HL-60/S4 treated with phorbol 12-myristate 13-acetate at 8.2 ng/mL for 4 days and 3 days (cell line): ENCODE measurements at regions not wholly inside any gene's neighbourhood (a gene's known extent, or its start where the extent isn't known, plus 50 kb on each side); places are given as distances from the start of the nearest gene placed in this dataset.
"Not testable (repeated sequence)": the region's sequence is repeated elsewhere in the genome, so short reads cannot be mapped to it uniquely, and the experiment has no call there.

Experiments
- in situ Hi-C: fragments of 300-500 bp; cut with MboI; formaldehyde crosslinking; loops from 2 replicates; pipeline ENCODE4 v1.15.0; 2022; ENCODE audit warnings: low sequenced_read_pairs

DNA sequence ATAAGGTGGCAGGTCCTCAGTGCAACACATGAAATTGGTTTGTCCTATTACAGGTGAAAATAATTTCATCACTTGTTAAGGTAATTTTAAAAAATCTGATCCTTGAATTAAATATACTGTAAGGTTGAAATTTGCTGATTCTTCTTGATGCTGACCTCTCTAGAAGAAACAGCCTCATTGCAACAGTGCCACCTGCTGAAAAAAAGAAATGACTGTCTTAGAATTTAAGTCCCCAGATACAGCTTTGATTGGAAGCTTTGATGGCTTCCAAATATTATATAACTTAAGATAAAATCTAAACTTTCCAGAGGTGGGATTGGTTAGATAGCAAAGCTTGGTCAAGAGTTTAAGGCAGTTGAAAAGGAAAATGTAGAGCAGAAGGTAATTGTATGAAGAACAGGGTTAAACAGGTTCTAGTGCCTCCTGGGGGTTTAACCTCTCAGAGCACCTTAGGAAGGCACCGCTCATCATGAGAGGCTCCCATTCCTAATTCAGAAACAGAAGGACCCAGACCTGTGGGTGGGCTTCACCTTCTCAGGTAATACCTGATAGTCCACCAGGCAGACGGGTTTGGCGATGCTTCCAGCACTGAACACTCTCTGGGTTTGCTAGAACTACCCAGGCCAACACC, 401.0 kb downstream of the PAX1 start:
- in situ Hi-C loops, result no loop called here

DNA sequence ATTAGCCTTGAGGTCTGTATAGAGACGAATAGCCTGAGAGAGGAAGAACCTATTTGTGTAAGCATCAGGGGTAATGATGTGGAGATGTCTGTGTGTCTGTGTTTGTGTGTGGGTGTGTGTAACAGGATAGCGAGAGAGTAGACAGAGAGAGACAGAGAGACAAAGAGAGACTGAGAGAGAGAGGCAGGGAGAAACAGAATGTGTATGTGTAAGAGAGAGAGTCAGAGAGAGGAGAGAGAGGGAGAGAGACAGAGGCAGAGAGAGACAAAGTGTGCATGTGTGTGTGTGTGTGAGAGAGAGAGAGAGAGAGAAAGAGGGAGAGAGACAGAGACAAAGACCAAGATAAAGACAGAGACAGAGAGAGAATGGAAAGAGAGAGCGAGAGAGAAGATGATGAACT, 396.1 kb downstream of the PAX1 start:
- in situ Hi-C loops, result no loop called here

DNA sequence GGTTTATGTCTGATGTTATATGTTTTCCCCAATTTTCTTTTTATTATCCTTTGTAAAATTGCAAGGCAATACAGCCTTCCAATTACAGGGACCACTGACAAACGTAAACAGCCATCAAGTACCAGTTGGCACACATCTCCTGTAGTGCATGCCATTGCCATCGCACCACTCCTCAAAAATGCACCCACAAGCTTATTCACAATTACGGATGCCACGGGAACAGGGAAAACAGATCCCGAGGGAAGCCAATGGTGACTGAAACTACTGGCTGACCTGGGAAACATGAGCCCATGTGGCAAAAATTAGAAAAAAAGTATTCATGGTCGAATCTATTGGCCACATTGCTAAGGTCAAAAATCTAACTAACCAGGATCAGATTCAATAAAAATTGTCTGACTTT, 395.2 kb downstream of the PAX1 start:
- in situ Hi-C loops, result no loop called here

DNA sequence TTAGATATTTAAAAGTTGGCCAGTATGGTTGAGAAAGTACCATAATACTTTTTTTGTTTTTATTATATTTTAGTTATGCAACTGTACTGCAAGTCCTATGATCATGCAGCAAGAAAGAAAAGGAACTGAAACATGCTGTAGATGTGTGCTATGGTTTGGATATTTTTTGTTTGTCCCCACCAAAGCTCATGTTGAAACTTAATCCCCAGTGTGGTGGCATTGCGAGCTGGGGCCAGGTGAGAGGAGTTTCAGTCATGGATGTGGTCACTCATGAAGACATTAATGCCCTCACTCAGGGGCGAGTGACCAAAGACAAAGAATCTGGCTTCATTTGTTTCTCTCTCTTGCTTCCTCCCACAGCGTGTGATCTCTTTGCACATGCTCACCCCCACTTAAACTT, 393.9 kb downstream of the PAX1 start:
- in situ Hi-C loops, result no loop called here

DNA sequence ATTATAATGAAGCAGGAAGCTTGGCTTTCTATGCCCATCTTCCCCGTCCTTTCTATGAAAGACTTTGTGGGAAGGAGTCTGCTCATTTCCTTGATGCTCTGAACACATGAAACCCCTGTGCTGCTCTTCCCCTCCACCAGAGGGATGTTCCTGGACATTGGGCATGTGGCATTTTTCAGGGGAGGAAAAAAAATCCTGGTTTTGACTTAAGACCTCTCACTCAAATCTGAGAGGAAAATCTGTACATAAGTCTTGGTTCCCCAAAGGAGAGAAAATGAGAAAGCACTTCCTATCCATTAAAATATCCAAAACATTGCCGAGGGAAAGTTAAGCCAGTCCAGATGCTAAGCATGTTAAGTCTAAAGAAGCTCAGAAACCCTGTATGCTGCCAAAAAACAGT, 393.0 kb downstream of the PAX1 start:
- in situ Hi-C loops, result no loop called here

DNA sequence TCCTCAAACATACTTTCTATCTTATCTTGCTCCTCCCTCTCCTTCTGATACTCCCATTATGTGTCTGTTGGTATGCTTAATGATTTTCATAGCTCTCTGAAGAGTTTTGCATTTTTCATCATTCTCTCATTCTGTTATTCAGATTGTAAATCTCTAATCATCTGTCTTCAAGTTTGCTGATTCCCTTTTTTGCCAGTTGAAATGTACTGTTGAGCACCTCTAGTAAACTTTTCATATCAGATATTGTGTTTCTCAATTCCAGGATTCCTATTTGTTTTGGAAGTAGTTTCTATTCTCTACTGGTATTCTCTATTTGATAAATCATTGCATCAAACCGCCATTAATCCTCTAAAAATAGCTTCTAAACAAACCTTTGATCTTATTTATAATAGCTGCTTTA, 387.7 kb downstream of the PAX1 start:
- in situ Hi-C loops, result no loop called here

DNA sequence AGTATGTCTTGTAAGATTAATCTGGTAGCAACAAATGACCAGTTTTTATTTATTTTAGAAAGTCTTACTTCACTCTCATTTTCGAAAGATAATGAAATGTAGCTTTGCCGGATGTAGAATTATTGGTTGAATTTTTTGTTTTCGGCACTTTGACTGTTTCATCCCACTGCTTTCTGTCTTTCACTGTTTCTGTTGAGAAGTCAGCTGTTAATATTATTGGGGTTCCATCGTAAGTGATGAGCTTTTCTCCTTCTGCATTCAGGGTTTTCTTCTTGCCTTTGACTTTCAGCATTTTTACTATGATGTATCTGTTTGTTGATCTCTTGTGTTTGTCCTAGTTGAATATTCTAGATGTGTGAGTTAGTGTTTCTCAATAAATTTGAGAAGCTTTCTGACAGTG, 383.4 kb downstream of the PAX1 start:
- in situ Hi-C loops, result no loop called here

DNA sequence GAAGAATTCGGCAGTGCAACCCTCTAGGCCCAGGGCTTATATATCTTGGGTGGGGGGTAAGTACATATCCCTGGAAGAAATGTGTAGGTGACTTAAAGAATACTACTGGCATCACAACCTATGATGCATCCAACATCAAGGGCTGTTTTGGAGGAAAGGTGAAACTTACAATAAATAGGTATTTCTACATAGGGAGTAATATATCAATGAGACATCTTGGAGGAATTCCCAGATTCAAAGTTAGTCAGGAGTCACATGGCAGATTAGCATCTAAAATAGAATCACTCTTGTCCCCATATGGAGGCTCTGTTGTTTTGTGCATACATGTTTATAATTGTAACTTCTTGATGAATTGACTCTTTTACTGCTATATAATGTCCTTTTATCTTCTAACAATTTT, 375.5 kb downstream of the PAX1 start:
- in situ Hi-C loops, result no loop called here

DNA sequence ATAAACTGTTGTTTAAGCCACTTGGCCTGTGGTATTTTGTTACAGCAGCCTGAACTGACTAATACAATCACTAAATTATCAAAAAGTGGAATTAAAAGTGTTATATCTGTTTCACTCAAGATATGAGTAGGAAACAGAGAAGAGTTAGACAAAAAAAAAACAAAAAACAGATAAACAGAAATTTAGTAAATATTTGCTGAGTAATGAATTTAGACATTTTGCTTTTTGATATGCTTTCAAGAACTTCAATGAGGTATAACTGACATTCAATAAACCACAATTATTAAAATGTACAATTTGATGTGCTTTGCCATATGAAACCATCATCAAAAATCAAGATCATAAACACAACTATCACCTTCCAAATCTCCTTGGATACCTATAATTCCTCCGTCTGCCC, 369.2 kb downstream of the PAX1 start:
- in situ Hi-C loops, result no loop called here

DNA sequence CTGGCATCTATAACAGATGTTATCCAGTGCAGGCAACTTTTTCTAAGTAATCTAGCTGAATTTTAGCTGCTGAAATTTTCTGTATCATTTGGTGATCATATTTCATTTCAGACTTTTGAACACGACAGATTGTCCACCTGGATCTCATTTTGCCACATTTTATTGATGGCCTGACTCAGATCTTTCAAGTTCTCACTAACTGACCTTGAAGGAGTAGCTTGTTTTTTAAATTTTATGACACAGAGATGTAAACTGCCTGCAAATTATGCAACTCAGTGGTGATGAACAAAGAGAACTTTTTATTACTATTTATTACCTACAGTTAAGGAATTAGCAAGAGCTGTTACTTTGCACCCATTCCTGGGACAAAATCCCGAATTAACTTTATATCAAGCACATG, 366.4 kb downstream of the PAX1 start:
- in situ Hi-C loops, result no loop called here

DNA sequence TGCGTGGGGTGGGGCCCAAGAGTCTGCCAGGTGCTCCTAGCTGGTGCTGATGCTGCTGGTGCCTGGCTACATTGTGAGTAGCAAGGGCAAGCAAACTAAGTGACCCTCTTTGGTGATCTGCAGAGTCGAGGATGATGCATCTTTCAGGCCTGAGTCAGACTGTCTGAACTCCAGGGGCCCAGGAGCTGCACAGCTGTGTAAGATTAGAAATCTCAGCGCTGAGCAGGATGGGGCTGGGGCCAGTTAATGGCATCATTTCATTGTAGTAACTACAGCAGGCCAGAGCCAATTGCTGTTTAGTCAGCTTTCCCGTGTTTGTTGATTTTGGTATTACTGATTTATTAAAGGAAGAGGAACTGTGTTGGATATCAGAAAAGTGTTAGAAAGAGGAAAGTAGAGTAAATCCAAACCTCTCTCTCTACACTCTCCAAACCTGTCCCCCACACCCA, 365.2 kb downstream of the PAX1 start:
- in situ Hi-C loops, result no loop called here

DNA sequence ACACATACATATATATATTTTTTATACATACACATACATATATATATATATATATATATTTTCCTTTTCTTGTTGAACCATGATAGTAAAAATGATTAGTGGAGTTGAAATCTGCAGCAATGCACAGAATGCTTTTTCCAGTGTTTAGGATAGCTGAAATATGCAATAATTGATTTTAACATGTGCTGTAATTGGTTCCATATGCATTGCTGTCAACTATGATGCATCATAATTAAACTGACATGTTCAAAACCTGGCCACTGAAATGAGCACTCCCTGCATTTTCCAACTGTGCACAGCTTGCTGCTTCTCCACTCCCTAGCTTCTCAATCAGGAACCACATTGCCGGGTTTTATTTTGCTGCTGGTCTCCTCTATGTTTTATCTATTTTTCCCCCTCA, 358.3 kb downstream of the PAX1 start:
- in situ Hi-C loops, result no loop called here

DNA sequence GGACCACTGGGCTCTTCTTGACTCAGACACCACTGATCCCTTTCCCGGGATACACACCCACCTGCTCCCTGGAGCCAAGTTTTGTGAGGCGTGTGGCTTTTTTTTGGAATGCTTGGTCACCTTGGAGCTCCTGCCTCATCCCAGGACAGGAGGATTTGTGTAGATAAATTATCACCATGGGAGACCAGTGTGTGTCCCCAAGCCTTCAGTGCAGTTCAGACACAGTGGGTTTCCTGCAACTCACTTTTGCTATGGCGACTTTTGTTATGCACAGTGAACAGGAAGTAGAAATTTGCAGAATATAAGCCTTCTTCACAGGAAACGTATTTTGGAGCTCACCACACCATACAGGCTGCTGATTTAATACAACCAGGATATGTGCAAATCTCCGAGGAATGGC, 357.4 kb downstream of the PAX1 start:
- in situ Hi-C loops, result no loop called here

DNA sequence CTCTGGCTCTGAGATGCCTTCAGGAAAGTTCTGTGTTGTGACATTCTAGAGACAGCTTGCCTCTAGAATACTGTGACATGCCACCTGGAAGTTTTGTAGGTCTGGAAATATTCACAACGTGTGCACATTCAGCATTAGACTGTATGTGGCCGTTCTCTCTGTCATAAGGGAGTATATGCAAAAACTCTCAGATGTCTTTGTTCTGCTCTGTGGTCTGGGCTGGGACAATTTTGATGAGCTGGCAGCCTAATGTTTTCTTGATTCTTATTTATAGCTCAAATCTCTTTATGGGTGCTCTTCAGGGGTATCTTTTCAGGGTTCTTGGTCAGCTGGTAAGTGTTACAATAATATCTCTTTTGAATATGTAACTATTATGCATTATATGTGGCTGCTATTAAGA, 355.1 kb downstream of the PAX1 start:
- in situ Hi-C loops, result no loop called here

DNA sequence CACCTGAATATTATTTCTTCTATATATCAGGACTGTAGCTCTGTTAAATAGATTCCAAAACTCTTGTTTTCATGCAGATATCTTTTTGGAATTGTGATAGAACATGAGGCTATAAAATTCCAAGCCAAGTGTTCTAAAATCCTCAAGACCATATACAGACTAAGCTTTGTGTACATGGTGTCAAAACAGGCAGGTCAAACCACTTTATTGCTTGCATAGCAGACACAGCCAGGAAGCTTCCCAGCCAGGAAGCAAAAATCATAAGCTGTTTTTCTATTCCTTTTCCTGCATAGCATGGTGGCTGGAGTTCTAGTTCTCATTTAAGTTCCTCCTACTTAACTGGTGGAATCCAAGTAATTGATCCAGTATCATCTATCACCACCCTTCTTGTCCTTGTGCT, 353.3 kb downstream of the PAX1 start:
- in situ Hi-C loops, result no loop called here

DNA sequence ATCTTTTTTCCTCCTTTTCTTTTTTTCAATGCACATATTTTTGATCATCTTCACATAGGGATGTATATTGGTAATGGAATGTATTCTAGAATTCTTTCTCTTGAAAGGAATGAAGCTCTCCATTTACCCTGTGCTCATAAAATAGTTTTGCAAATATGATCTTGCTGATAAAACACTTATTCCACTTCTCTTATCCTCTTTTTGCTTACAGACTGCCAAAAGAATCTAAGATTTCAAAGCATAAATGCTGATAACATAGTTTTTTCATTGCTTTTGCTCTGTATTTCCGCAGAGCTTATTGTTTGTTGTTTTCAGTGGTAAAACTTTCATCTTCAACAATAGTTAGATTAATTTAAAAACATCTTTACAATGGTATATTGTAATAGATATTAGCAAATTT, 350.5 kb downstream of the PAX1 start:
- in situ Hi-C loops, result no loop called here

DNA sequence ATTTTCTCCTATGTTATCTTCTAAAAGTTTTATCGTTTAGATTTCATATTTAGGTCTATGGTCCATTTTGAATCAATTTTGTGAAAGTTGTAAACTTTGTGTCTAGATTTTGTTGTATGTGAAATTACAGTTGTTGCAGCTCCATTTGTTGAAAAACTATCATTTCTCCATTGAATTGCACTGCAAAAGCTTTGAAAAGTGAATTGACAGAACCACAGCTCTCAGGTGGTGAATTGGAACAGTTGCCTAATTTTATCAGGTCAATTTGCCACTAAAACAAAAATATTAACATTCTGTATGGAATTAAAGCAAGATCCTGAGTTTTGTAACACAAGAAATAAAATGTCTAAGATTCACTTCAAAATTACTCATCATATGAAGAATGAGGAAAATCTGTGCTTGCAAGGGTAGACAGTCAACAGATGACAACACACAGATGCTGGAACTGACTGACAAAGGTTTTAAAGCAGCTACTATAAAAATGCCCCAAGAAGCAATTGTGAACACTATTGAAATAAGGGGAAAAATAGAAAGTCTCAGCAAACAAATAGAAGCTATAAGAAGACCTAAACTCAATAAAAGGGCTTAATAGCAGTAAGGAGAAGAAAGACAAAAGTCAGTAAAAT, 346.7 kb downstream of the PAX1 start:
- in situ Hi-C loops, result no loop called here

DNA sequence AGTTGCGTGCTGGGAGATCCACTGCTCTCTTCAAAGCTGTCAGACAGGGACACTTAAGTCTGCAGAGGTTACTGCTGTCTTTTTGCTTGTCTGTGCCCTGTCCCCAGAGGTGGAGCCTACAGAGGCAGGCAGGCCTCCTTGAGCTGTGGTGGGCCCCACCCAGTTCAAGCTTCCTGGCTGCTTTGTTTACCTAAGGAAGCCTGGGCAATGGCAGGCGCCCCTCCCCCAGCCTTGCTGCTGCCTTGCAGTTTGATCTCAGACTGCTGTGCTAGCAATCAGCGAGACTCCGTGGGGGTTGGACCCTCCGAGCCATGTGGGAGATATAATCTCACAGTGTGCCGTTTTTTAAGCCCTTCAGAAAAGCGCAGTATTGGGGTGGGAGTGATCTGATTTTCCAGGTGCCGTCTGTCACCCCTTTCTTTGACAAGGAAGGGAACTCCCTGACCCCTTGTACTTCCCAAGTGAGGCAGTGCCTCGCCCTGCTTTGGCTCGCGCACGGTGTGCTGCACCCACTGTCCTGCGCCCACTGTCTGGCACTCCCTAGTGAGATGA, 340.6 kb downstream of the PAX1 start:
- in situ Hi-C loops, result not testable (repeated sequence)

DNA sequence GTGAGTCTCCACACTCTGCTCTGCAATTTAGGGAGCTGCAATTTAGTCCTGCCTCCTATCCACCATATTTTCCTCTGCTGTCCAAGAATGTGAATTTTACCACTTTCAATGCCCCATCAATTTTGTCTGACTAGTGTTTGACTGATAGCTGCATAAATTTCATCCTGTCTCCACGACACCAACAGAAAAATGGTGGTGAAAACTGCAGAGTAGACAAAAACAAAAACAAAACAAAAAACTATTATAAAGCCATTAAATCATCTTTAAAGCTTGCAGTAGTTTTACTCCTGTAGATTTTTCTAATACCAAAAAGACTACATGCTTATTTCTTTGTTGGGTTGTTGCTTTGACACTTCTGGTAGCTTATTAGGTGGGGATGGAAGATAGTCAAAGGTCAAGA, 322.0 kb downstream of the PAX1 start:
- in situ Hi-C loops, result no loop called here

DNA sequence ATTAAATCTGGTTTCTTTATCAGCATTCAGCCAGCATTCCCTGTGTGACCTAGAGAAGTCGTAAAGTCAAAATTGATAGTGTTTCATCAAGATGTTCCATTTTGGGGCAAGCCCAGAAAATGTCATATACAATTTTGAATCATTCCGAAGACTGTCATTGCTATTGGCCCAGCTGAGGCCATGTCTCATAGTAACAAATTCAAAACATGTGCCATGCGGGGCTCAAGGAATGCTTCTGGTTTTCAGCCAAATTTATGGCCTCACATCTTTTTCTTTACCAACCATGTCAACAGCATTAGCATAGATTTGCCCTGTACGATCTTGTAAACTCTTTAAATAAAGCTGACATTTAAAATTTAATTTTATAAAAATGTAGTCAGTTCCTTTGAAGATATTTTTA, 314.7 kb downstream of the PAX1 start:
- in situ Hi-C loops, result no loop called here

DNA sequence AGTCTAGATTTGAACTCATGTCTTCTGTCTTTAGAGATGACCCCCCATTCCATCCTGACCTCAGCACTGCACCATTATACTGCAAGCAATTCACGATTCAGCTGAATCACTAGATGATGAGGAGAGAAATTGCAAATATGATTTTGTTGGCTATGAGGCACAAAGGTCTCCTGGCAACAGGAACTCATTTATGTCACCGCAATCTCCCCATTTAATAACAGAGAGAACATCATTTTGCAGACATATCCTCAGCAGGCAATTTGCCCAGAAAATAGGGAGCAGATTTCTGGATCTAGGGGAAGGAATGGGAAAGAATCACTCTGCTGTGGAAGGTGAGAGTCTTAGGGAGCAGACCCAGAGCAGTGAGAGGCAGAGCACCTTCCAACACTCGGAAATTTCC, 303.0 kb downstream of the PAX1 start:
- in situ Hi-C loops, result no loop called here

DNA sequence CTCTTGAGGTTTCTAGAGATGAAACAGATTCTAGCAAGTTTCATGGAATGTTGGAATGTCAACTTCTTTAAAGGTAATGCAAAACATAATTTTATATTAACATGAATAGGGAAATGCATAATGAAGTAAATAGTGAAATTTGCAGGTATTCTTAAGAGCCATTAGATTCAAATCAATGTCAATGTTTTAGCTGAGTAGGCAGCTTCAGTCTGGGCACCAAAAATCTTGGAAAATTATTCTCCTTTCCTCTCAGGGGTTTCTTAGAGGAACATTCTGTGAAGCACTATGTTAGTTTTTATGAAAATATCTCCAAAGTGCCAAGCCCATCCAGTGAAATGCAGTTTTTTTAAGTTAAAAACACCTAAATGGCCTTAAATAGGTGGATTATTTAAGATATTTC, 300.8 kb downstream of the PAX1 start:
- in situ Hi-C loops, result no loop called here

DNA sequence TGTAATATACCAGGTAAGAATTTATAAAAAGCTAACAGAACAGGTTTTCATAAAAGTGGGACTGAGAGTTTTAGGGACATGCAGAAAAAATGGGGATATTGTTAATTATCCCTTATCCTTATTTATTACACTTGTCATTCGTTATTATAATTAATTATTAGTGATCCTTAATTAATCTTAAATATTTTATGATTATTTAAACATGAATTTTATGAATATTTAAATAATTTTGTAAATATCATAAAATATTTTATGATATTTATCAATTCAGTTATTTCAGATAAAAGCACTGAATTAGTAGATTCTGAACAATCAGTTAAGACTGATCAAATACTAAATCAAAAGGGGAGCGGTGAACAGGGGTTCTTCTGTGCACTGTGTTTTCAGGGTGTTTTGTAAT, 300.1 kb downstream of the PAX1 start:
- in situ Hi-C loops, result no loop called here
